ENCODE measurements at regions not wholly inside any gene's neighbourhood (a gene's known extent, or its start where the extent isn't known, plus 50 kb on each side); places are given as distances from the start of the nearest gene placed in this dataset.
A peak's percentile ranks its signal among the peaks of the same experiment; 100 is the strongest.

- intact Hi-C loops (cut with micrococcal nuclease): no loop called here
- Histone ChIP-seq H3K4me3 (no peak overlapping the region), H3K4me1 (no peaks in the 10 kb centered on the region), H3K27ac (replicated peaks) (no peak overlapping the region), H3K27me3 (ENCODE audit: low read depth) (peaks cover 86% of the 10 kb centered on the region), H3K9me3 (replicated peaks) (peaks cover 15% of the 10 kb centered on the region), H3K36me3 (no peaks in the 10 kb centered on the region)
- no peak for DNase-seq
- TF ChIP-seq CTCF (IDR thresholded peaks at IDR 0.05; ENCODE audit: borderline replicate concordance): no peak
Observed at GRCh38 chr17:45720386-45720785, 63.7 kb upstream of the CRHR1 start.

GRCh38 chr17:45722161-45722560 lies 62.0 kb upstream of the CRHR1 start:
- Histone ChIP-seq H3K4me3 (no peak overlapping the region), H3K36me3 (no peaks in the 10 kb centered on the region), H3K9me3 (replicated peaks) (peaks cover 15% of the 10 kb centered on the region), H3K27me3 (ENCODE audit: low read depth) (peaks cover 86% of the 10 kb centered on the region), H3K27ac (replicated peaks) (no peak overlapping the region), H3K4me1 (no peaks in the 10 kb centered on the region)
- DNase-seq: no peak
- TF ChIP-seq CTCF (IDR thresholded peaks at IDR 0.05; ENCODE audit: borderline replicate concordance): peak; percentile 49
- intact Hi-C loops (cut with micrococcal nuclease): no loop called here

- peaks cover 41% of the 10 kb centered on the region for H3K9me3 ChIP-seq (replicated peaks)
- H3K4me3 ChIP-seq: no peak overlapping the region
- no peak for TF ChIP-seq CTCF (IDR thresholded peaks at IDR 0.05; ENCODE audit: borderline replicate concordance)
- no peaks in the 10 kb centered on the region for H3K4me1 ChIP-seq
- no peak overlapping the region for H3K27ac ChIP-seq (replicated peaks)
- no peaks in the 10 kb centered on the region for H3K36me3 ChIP-seq
- intact Hi-C loops (cut with micrococcal nuclease): no loop called here
- H3K27me3 ChIP-seq (ENCODE audit: low read depth): peaks cover 54% of the 10 kb centered on the region
- DNase-seq: no peak
Observed at GRCh38 chr17:45729294-45729907, 54.7 kb upstream of the CRHR1 start.

GRCh38 chr17:45730192-45730591 lies 53.9 kb upstream of the CRHR1 start:
- H3K27ac ChIP-seq (replicated peaks): no peak overlapping the region
- H3K27me3 ChIP-seq (ENCODE audit: low read depth): peaks cover 47% of the 10 kb centered on the region
- TF ChIP-seq CTCF (IDR thresholded peaks at IDR 0.05; ENCODE audit: borderline replicate concordance): no peak
- intact Hi-C loops (cut with micrococcal nuclease): no loop called here
- peaks cover 34% of the 10 kb centered on the region for H3K9me3 ChIP-seq (replicated peaks)
- no peaks in the 10 kb centered on the region for H3K36me3 ChIP-seq
- H3K4me1 ChIP-seq: no peaks in the 10 kb centered on the region
- no peak overlapping the region for H3K4me3 ChIP-seq
- no peak for DNase-seq

GRCh38 chr17:45731459-45731858 lies 52.7 kb upstream of the CRHR1 start:
- no peak for DNase-seq
- peaks cover 34% of the 10 kb centered on the region for H3K27me3 ChIP-seq (ENCODE audit: low read depth)
- intact Hi-C loops (cut with micrococcal nuclease): no loop called here

More at GRCh38 chr17:45731459-45731858, 52.7 kb upstream of the CRHR1 start:
- no peaks in the 10 kb centered on the region for H3K4me1 ChIP-seq
- H3K9me3 ChIP-seq (replicated peaks): peaks cover 32% of the 10 kb centered on the region
- H3K36me3 ChIP-seq: no peaks in the 10 kb centered on the region
- no peak for TF ChIP-seq CTCF (IDR thresholded peaks at IDR 0.05; ENCODE audit: borderline replicate concordance)
- H3K4me3 ChIP-seq: no peak overlapping the region
- H3K27ac ChIP-seq (replicated peaks): no peak overlapping the region

Data from left ventricle myocardium inferior (tissue), 1 donor.